ENCODE measurements at regions not wholly inside any gene's neighbourhood (a gene's known extent, or its start where the extent isn't known, plus 50 kb on each side); places are given as distances from the start of the nearest gene placed in this dataset.

GRCh38 chr5:88539026-88539425 lies 270.4 kb upstream of the TMEM161B start:
- no peak overlapping the region for H3K4me2 ChIP-seq (ENCODE audit: insufficient read depth, insufficient read length, low read length)
- H3K27ac Mint-ChIP-seq, result peak overlapping the region in 1 of 3 experiments; percentile 64; a peak in 4 of 7 replicates
- H4K5ac ChIP-seq (ENCODE audit: insufficient read length, low read depth, low read length), result no peak overlapping the region
- H3K56ac ChIP-seq (ENCODE audit: insufficient read length, low read depth, low read length), result no peak overlapping the region
- H3K27me3 ChIP-seq (ENCODE audit: insufficient read depth, low read length), result no peaks in the 10 kb centered on the region
- H4K91ac ChIP-seq (ENCODE audit: insufficient read length, low read depth, low read length), result no peak overlapping the region
- no peaks in the 10 kb centered on the region for H3K36me3 Mint-ChIP-seq (ENCODE audit: insufficient read depth in 1 of 3, low read depth in 3 of 3)
- H3K9me3 Mint-ChIP-seq, result peaks cover 0 to under 1% of the 10 kb centered on the region in 2 experiments; a peak in 1 of 5 replicates
- no peak overlapping the region for H2BK5ac ChIP-seq (ENCODE audit: insufficient read length, low read length)
- H3K27ac ChIP-seq (ENCODE audit: insufficient read length, low read depth, low read length), result no peak overlapping the region
- no peak overlapping the region for H3T11ph ChIP-seq (ENCODE audit: low read length)
- H3K79me2 ChIP-seq (ENCODE audit: insufficient read depth, low read length), result no peaks in the 10 kb centered on the region
- WGBS (ENCODE audit: extremely low coverage, insufficient read length, low lambda C conversion rate), result no CpG with 5 or more reads among the region's 4 CpGs
- H2AK5ac ChIP-seq (ENCODE audit: insufficient read length, low read length), result no peak overlapping the region
- H3K23ac ChIP-seq (ENCODE audit: insufficient read length, low read depth, low read length), result no peak overlapping the region
- DNase-seq, result no peak
- H3K4me1 Mint-ChIP-seq, result peaks cover 19 to 22% of the 10 kb centered on the region in 2 experiments
- no peaks in the 10 kb centered on the region for H3K79me1 ChIP-seq (ENCODE audit: insufficient read depth, low read depth, low read length, poor library complexity, severe bottlenecking)
- H3K9ac ChIP-seq (ENCODE audit: extremely low read depth, insufficient read length, low read length), result no peak overlapping the region
- H2BK20ac ChIP-seq (ENCODE audit: low read depth, low read length, poor library complexity, severe bottlenecking), result no peak overlapping the region
- no peaks in the 10 kb centered on the region for H3K27me3 Mint-ChIP-seq (ENCODE audit: low read depth)
- no peaks in the 10 kb centered on the region; the same call in 1 of the 2 replicates for H3K4me1 ChIP-seq (ENCODE audit: insufficient read depth, low read length)
- no peak overlapping the region for H4K8ac ChIP-seq (replicated peaks; ENCODE audit: insufficient read length, low read depth, low read length)
- H2BK15ac ChIP-seq (ENCODE audit: low read depth, low read length), result no peak overlapping the region
- no peak overlapping the region for H3K18ac ChIP-seq (ENCODE audit: insufficient read length, low read depth, low read length)
- no peaks in the 10 kb centered on the region for H3K9me3 ChIP-seq (ENCODE audit: control insufficient read depth, low read depth, low read length)
- no peak overlapping the region for H2AFZ ChIP-seq (ENCODE audit: low read length)
- H3K14ac ChIP-seq (ENCODE audit: insufficient read depth, low read length), result no peak overlapping the region
- TF ChIP-seq CTCF (conservative IDR thresholded peaks at IDR 0.05), result no peak
- H4K20me1 ChIP-seq (ENCODE audit: control insufficient read depth, insufficient read depth, insufficient read length), result no peaks in the 10 kb centered on the region
- no peak overlapping the region for H2BK120ac ChIP-seq (ENCODE audit: low read depth, low read length, poor library complexity, severe bottlenecking)
- H3K4ac ChIP-seq (ENCODE audit: low read depth, low read length), result no peak overlapping the region
- no peak overlapping the region for H2BK12ac ChIP-seq (ENCODE audit: insufficient read length, low read depth, low read length)
- no peaks in the 10 kb centered on the region for H3K23me2 ChIP-seq (ENCODE audit: insufficient read length, low read depth, low read length, poor library complexity, severe bottlenecking)
- H3K4me3 Mint-ChIP-seq, result no peak overlapping the region
